Endothelial cell (in vitro differentiated cells): ENCODE measurements at regions not wholly inside any gene's neighbourhood (a gene's known extent, or its start where the extent isn't known, plus 50 kb on each side); places are given as distances from the start of the nearest gene placed in this dataset.

Experiments
- DNase-seq: peaks from one replicate; pipeline ENCODE4 v3.0.0; 2021; ENCODE audit warnings: low spot score
- H3K27ac Mint-ChIP-seq: one replicate; pipeline ENCODE4 v1.8.0; 2021; ENCODE audit warnings: mixed read lengths, inconsistent platforms; ENCODE audit not compliant: unreplicated experiment
- H3K27me3 Mint-ChIP-seq: one replicate; pipeline ENCODE4 v1.8.0; 2021; ENCODE audit warnings: mild to moderate bottlenecking, moderate library complexity, mixed read lengths, inconsistent platforms; ENCODE audit not compliant: unreplicated experiment
- H3K36me3 Mint-ChIP-seq: one replicate; pipeline ENCODE4 v1.8.0; 2021; ENCODE audit warnings: mild to moderate bottlenecking, low read depth, mixed read lengths, inconsistent platforms; ENCODE audit not compliant: unreplicated experiment
- H3K4me1 Mint-ChIP-seq: one replicate; pipeline ENCODE4 v1.8.0; 2021; ENCODE audit warnings: mild to moderate bottlenecking, mixed read lengths, inconsistent platforms; ENCODE audit not compliant: unreplicated experiment
- H3K4me3 Mint-ChIP-seq: one replicate; pipeline ENCODE4 v1.8.0; 2021; ENCODE audit warnings: mild to moderate bottlenecking, mixed read lengths, inconsistent platforms; ENCODE audit not compliant: unreplicated experiment
- H3K9me3 Mint-ChIP-seq: one replicate; pipeline ENCODE4 v1.8.0; 2021; ENCODE audit warnings: mixed read lengths, inconsistent platforms; ENCODE audit not compliant: unreplicated experiment
- CTCF ChIP-seq: fragments of 200-600 bp; sonication (generic); IDR thresholded peaks from one replicate; pipeline ENCODE4 v1.5.0; 2021; ENCODE audit warnings: antibody characterized with exemption; ENCODE audit not compliant: unreplicated experiment

GRCh38 chr22:47609653-47610052 lies 847.2 kb downstream of the TBC1D22A start:
- DNase-seq: no peak
- Mint-ChIP-seq H3K4me3 (no peak overlapping the region), H3K36me3 (peaks cover 9% of the 10 kb centered on the region), H3K9me3 (peaks cover 21% of the 10 kb centered on the region), H3K27ac (no peak overlapping the region), H3K4me1 (no peaks in the 10 kb centered on the region), H3K27me3 (peaks cover 6% of the 10 kb centered on the region)
- TF ChIP-seq CTCF: no peak

- Mint-ChIP-seq H3K27me3 (peaks cover 8% of the 10 kb centered on the region), H3K4me1 (no peaks in the 10 kb centered on the region), H3K9me3 (peaks cover 23% of the 10 kb centered on the region), H3K27ac (no peak overlapping the region), H3K36me3 (peaks cover 14% of the 10 kb centered on the region), H3K4me3 (no peak overlapping the region)
- TF ChIP-seq CTCF: no peak
- no peak for DNase-seq
Measured at GRCh38 chr22:47608421-47608820, 846.0 kb downstream of the TBC1D22A start.

GRCh38 chr22:47607486-47607885 lies 845.0 kb downstream of the TBC1D22A start:
- no peak for TF ChIP-seq CTCF
- no peak overlapping the region for H3K27ac Mint-ChIP-seq
- DNase-seq: no peak
- H3K36me3 Mint-ChIP-seq: peaks cover 14% of the 10 kb centered on the region
- H3K9me3 Mint-ChIP-seq: peaks cover 20% of the 10 kb centered on the region
- no peak overlapping the region for H3K4me3 Mint-ChIP-seq
- peaks cover 8% of the 10 kb centered on the region for H3K27me3 Mint-ChIP-seq
- no peaks in the 10 kb centered on the region for H3K4me1 Mint-ChIP-seq

GRCh38 chr22:47606426-47606825 lies 844.0 kb downstream of the TBC1D22A start:
- Mint-ChIP-seq H3K27ac (no peak overlapping the region), H3K4me3 (no peak overlapping the region), H3K27me3 (peaks cover 10% of the 10 kb centered on the region), H3K4me1 (no peaks in the 10 kb centered on the region), H3K9me3 (peaks cover 28% of the 10 kb centered on the region), H3K36me3 (peaks cover 19% of the 10 kb centered on the region)
- no peak for TF ChIP-seq CTCF
- DNase-seq: no peak

GRCh38 chr22:47605886-47606285 lies 843.4 kb downstream of the TBC1D22A start:
- Mint-ChIP-seq H3K27ac (no peak overlapping the region), H3K27me3 (peaks cover 14% of the 10 kb centered on the region), H3K36me3 (peaks cover 22% of the 10 kb centered on the region), H3K4me1 (no peaks in the 10 kb centered on the region), H3K4me3 (no peak overlapping the region), H3K9me3 (peaks cover 32% of the 10 kb centered on the region)
- no peak for TF ChIP-seq CTCF
- DNase-seq: no peak
